ENCODE measurements at regions not wholly inside any gene's neighbourhood (a gene's known extent, or its start where the extent isn't known, plus 50 kb on each side); places are given as distances from the start of the nearest gene placed in this dataset.

DNA sequence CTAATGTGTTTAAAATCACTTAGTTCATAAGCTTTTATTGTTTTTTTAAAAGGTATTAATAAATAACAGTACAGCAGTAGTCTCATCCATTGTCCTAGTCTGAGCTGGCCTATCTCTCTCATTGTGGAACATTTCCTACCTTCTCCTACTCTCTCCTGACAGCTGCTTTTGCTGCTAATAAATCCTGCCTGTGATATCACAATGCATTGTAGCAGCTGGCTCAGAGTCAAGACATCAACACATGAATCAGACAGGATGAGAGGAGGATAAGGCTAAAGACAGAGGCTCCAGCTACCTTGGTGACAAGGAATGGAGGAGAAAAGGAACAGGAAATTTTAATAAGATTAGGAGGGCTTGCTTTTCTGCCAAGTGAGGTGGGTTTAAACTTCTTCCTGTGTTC lies 626.1 kb downstream of the HS3ST4 start:
- no peaks in the 10 kb centered on the region for H3K27me3 Mint-ChIP-seq (ENCODE audit: low read depth)
- intact Hi-C loops (cut with micrococcal nuclease) = no loop called here

DNA sequence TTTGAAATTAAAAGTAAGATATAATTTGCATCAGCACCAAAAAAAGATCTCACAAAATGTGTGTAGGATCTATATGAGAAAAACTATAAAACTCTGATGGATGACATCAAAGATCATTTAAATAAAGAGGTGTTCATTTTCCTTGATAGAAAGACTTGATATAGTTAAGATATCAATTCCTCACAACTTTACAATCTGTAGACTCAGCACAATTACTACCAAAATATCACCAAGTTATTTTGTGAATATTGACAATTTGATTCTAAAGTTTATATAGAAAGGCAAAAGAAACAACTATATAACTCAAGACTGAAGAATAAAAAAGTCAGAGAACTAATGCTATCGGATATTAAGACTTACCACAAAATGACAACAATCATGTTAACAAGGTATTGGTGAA lies 638.9 kb downstream of the HS3ST4 start:
- H3K9me3 Mint-ChIP-seq = no peaks in the 10 kb centered on the region
- intact Hi-C loops (cut with micrococcal nuclease) = no loop called here
- no peaks in the 10 kb centered on the region for H3K4me1 Mint-ChIP-seq (ENCODE audit: low read depth)
- DNase-seq (ENCODE audit: low spot score) = no peak
- no peaks in the 10 kb centered on the region for H3K36me3 Mint-ChIP-seq (ENCODE audit: low read depth)
- H3K4me3 Mint-ChIP-seq (ENCODE audit: low read depth) = no peak overlapping the region
- no peak overlapping the region for H3K27ac Mint-ChIP-seq
- H3K27me3 Mint-ChIP-seq (ENCODE audit: low read depth) = no peaks in the 10 kb centered on the region

More for the DNA sequence above, 626.1 kb downstream of the HS3ST4 start:
- H3K36me3 Mint-ChIP-seq (ENCODE audit: low read depth) = no peaks in the 10 kb centered on the region
- H3K9me3 Mint-ChIP-seq = no peaks in the 10 kb centered on the region
- H3K4me3 Mint-ChIP-seq (ENCODE audit: low read depth) = no peak overlapping the region
- no peak for DNase-seq (ENCODE audit: low spot score)
- H3K4me1 Mint-ChIP-seq (ENCODE audit: low read depth) = no peaks in the 10 kb centered on the region
- no peak overlapping the region for H3K27ac Mint-ChIP-seq

DNA sequence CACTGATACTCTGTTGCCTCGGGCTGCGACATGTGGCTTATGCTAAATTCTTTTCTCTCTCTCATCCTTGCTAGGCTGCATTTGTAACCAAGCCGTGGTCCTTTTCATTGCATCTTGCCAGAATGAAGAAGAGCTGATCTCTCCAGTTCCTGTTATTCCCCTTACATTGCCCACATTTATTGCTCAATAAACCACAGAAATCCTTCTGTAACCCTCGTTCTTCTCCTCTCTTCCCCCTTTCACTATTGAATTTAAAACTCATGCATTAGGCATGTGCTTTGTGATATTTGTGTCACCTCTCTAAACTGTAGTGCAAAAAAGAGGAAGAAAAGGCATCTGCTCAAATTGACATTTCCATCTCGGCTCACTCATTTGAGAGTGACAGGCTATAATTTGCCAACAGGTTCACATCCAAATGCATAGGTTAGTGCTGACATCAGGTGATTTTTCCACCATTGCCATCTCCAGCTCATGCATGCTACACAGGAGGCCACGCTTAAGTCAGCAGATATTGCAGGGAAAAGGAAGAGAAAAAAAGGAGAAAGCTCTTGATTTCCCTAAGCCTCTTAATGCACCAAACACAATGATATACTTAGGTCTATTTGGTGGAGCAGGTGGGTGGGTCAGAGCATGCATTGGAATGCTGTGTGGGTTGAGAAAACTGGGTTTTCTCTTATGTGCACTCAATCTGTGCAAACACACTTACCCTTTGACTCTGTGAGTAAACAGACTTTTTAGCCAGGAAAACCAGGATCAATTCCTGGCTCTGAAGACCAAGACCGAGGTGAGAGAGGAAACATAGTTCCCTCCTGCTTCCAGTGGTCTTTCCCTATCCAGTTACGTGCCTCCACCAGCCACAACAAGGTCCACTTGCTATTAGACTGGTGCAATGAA lies 642.7 kb downstream of the HS3ST4 start:
- intact Hi-C loops (cut with micrococcal nuclease) = no loop called here
- no peaks in the 10 kb centered on the region for H3K27me3 Mint-ChIP-seq (ENCODE audit: low read depth)
- DNase-seq (ENCODE audit: low spot score) = no peak
- no peak overlapping the region for H3K4me3 Mint-ChIP-seq (ENCODE audit: low read depth)
- no peak overlapping the region for H3K27ac Mint-ChIP-seq
- H3K4me1 Mint-ChIP-seq (ENCODE audit: low read depth) = no peaks in the 10 kb centered on the region
- H3K36me3 Mint-ChIP-seq (ENCODE audit: low read depth) = no peaks in the 10 kb centered on the region
- no peaks in the 10 kb centered on the region for H3K9me3 Mint-ChIP-seq

DNA sequence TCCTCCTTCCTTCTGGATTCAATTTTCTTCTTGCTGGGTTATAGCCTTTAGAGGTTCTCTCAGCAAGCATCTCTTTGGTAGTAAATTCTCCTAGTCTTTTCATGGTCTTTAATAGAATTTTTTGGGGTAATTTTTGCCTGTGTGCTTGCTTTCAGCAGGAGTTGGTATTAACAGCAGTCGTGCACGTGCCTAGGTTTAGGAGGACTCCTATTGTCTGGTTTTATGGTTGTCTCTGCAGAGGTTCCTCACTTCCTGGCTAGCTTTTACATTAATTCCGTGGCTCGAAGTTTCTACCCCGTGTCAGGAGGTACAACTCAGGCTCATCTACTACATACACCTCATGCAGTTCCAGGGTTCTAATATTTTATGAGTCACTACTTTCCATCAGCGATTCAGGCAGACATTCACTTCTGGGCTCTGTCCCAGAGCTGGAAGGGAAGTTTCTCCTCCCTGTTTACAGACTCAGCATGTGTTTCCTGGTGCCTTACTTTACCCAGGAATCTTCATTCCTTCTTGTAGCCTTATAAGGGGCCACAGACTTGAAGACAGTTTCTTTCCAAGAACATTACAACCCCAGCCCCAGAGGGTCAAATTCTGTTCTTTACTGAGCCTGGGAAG lies 643.6 kb downstream of the HS3ST4 start:
- Mint-ChIP-seq H3K4me3 (ENCODE audit: low read depth) (no peak overlapping the region), H3K4me1 (ENCODE audit: low read depth) (no peaks in the 10 kb centered on the region), H3K36me3 (ENCODE audit: low read depth) (no peaks in the 10 kb centered on the region), H3K27me3 (ENCODE audit: low read depth) (no peaks in the 10 kb centered on the region), H3K9me3 (no peaks in the 10 kb centered on the region), H3K27ac (no peak overlapping the region)
- DNase-seq (ENCODE audit: low spot score) = no peak
- intact Hi-C loops (cut with micrococcal nuclease) = no loop called here

DNA sequence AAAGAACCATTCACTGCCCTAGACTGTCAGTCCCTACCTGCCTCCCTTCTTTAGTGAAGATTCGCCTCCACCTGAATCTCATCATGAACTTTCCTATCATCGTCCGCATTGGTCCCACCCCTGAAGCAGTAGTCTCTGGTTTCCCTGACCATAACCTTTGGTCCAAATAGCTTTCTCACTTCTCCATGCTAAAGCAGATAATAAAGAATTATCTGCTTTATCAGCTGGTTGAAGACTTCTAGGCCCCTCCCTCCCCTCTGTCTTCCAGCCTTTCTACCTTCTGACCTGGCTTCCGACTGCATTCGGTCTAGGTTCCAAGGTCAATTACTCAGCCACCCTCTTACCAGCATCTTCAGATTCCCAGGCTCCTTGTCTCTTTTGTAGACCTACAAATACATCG lies 650.9 kb downstream of the HS3ST4 start:
- no peaks in the 10 kb centered on the region for H3K36me3 Mint-ChIP-seq (ENCODE audit: low read depth)

DNA sequence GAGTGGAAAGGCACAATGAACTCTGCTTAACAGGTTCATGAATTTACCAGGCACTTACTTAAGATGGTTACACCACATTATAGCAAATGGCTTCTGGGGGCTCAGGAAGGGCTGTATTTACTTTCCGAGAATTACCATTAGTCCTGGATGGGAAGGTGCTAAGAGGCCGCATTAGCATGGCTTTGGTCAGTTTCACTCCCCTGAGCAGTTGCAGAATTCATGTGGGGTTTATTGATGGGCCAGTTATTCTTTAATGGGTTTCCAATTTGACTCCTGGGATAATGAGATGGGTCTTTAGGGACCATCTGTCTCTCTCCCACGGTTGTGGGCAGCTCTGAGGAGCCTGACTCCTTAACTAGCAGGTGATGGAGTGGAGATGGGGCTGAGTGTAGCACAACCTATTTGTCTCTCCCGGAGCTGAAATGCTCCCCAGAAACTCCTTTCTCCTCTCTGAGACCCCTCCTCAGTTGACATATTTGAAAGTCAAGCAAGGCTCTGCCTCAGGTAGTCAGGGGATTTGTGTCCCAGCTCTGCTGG lies 652.5 kb downstream of the HS3ST4 start:
- Mint-ChIP-seq H3K4me1 (ENCODE audit: low read depth) (no peaks in the 10 kb centered on the region), H3K4me3 (ENCODE audit: low read depth) (no peak overlapping the region), H3K27me3 (ENCODE audit: low read depth) (no peaks in the 10 kb centered on the region), H3K27ac (no peak overlapping the region), H3K36me3 (ENCODE audit: low read depth) (no peaks in the 10 kb centered on the region), H3K9me3 (no peaks in the 10 kb centered on the region)
- no peak for DNase-seq (ENCODE audit: low spot score)
- intact Hi-C loops (cut with micrococcal nuclease) = no loop called here

More for the DNA sequence above, 650.9 kb downstream of the HS3ST4 start:
- Mint-ChIP-seq H3K9me3 (no peaks in the 10 kb centered on the region), H3K27ac (no peak overlapping the region), H3K4me3 (ENCODE audit: low read depth) (no peak overlapping the region), H3K4me1 (ENCODE audit: low read depth) (no peaks in the 10 kb centered on the region), H3K27me3 (ENCODE audit: low read depth) (no peaks in the 10 kb centered on the region)
- intact Hi-C loops (cut with micrococcal nuclease) = no loop called here
- DNase-seq (ENCODE audit: low spot score) = no peak

DNA sequence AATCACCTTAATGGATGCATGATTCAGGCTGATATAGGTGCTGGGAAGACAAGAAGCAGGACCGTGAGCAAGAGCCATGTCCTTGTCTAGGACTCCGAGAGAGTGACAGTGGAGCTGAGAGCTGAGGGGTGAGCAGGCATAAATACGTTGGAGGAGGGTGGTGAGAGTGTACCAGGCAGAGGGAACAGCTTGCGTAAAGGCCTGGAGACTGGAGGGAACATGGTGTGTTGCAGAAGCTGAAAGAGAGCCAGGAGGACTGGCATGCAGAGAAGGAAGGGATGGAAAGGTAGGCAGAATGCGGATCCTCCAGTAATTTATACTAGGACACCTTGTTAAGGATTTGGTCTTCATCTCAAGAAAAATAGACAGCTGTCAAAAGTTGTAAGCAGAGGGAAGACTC lies 653.2 kb downstream of the HS3ST4 start:
- Mint-ChIP-seq H3K36me3 (ENCODE audit: low read depth) (no peaks in the 10 kb centered on the region), H3K27me3 (ENCODE audit: low read depth) (no peaks in the 10 kb centered on the region), H3K4me3 (ENCODE audit: low read depth) (no peak overlapping the region), H3K27ac (no peak overlapping the region), H3K4me1 (ENCODE audit: low read depth) (no peaks in the 10 kb centered on the region), H3K9me3 (no peaks in the 10 kb centered on the region)
- no peak for DNase-seq (ENCODE audit: low spot score)
- intact Hi-C loops (cut with micrococcal nuclease) = no loop called here

DNA sequence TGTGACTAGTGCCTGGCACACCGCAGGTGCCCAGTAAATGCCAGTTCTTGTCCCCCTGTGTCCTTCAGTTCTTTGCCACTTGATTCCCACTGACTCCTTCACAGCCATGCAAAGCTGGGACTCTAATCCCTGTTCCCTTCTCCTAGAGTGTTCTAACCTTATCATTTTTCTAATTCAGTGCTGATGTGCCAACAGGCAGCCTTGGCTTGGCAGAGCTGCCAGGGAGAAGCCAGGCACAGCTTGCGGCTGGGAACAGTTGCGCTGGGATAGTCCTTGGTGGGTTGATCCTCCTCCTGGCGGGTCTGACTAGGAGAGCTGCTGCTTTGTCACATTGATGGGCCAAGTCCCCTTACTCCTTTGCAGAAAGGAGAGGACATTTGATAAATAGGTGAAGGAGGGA lies 654.2 kb downstream of the HS3ST4 start:
- Mint-ChIP-seq H3K36me3 (ENCODE audit: low read depth) (no peaks in the 10 kb centered on the region), H3K4me1 (ENCODE audit: low read depth) (no peaks in the 10 kb centered on the region), H3K27ac (no peak overlapping the region), H3K4me3 (ENCODE audit: low read depth) (no peak overlapping the region), H3K9me3 (no peaks in the 10 kb centered on the region), H3K27me3 (ENCODE audit: low read depth) (no peaks in the 10 kb centered on the region)
- intact Hi-C loops (cut with micrococcal nuclease) = no loop called here
- DNase-seq (ENCODE audit: low spot score) = no peak

DNA sequence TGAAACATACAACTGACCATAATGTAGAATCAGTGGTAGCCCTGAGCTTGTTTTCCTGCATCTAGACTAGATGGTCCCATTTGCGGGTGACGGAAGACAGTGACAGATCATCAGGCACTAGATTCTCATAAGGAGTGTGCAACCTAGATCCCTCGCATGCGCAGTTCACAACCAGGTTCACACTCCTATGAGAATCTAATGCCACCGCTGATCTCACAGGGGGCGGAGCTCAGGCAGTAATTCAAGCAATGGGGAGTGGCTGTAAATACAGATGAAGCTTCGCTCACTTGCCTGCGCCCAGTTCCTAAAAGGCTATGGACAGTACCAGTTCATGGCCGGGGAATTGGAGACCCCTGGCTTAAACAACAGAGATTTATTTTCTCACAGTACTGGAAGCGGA lies 656.3 kb downstream of the HS3ST4 start:
- intact Hi-C loops (cut with micrococcal nuclease) = no loop called here
- Mint-ChIP-seq H3K4me1 (ENCODE audit: low read depth) (no peaks in the 10 kb centered on the region), H3K36me3 (ENCODE audit: low read depth) (no peaks in the 10 kb centered on the region), H3K27ac (no peak overlapping the region), H3K9me3 (no peaks in the 10 kb centered on the region), H3K27me3 (ENCODE audit: low read depth) (no peaks in the 10 kb centered on the region), H3K4me3 (ENCODE audit: low read depth) (no peak overlapping the region)
- DNase-seq (ENCODE audit: low spot score) = no peak

DNA sequence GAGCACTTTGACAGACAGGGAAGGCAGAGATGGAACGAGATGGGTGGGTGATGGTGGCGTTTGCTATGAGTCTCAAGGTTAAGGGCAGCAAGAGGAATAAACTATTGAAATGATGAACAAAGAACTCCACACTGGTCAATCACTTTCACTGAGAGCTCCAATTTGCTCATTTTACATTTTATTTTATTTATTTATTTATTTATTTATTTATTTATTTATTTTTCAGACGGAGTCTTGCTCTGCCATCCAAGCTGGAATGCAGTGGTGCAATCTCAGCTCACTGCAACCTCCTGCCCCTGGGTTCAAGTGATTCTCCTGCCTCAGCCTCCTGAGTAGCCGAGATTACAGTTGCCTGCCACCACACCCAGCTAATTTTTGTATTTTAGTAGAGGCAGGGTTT lies 669.1 kb downstream of the HS3ST4 start:
- H3K27ac Mint-ChIP-seq = no peak overlapping the region
- no peaks in the 10 kb centered on the region for H3K36me3 Mint-ChIP-seq (ENCODE audit: low read depth)
- H3K9me3 Mint-ChIP-seq = peaks cover 4% of the 10 kb centered on the region
- DNase-seq (ENCODE audit: low spot score) = no peak
- no peak overlapping the region for H3K4me3 Mint-ChIP-seq (ENCODE audit: low read depth)
- H3K27me3 Mint-ChIP-seq (ENCODE audit: low read depth) = no peaks in the 10 kb centered on the region
- intact Hi-C loops (cut with micrococcal nuclease) = no loop called here
- no peaks in the 10 kb centered on the region for H3K4me1 Mint-ChIP-seq (ENCODE audit: low read depth)

DNA sequence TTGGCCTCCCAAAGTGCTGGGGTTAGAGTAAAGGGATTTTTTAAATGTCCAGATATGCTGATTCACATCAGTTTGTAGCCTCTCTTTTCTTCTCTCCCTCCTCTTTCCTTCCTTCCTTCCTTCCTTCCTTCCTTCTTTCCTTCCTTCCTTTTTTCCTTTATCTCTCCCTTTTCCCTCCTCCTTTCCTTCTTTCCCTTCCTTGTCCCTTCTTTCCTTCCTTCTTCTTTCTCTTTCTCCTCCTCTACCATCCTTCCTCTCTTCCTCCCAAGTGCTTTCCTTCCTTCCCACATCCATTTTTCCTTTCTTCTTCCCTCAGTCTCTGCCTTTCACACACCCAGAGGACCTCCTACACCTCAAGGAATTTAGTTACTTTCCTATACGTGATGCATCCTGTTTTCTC lies 671.8 kb downstream of the HS3ST4 start:
- Mint-ChIP-seq H3K36me3 (ENCODE audit: low read depth) (no peaks in the 10 kb centered on the region), H3K27ac (no peak overlapping the region), H3K27me3 (ENCODE audit: low read depth) (no peaks in the 10 kb centered on the region)

DNA sequence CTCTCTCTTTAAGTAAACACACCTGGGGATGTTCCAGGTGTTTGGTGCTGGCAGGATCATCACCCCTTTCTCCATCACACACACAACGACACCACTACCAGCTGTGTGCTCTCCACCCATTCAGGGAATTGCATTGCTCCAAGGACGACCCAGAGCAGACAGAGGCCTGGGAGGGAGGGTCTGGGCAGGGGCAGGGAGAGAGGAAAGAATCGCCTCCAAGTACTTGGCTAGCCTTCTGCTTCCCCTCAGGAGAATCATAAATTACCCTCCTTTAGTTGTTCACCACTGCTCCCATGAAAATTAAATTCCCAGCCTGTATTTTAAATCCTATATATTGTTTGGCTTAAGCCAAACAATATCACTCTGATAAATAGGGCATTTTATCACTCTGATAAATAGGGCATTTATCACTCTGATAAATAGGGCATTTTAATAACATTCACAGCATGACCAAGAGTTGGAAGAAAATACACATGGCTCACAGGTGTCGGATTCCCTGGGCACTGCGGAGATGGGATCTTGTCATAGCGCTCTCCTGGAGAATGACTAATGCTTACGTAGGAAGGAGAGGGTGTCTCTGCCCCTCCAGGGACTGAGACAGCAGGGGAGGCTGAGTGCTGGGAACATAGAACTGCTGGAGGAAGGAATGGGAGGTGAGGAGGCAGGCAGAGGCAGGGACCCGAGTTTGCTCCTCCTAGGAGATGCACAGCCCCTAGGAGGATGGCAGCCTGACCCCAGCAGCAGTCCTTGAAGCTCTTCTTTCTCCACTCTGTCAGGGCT lies 673.6 kb downstream of the HS3ST4 start:
- Mint-ChIP-seq H3K4me1 (ENCODE audit: low read depth) (no peaks in the 10 kb centered on the region), H3K36me3 (ENCODE audit: low read depth) (no peaks in the 10 kb centered on the region), H3K27me3 (ENCODE audit: low read depth) (no peaks in the 10 kb centered on the region), H3K4me3 (ENCODE audit: low read depth) (no peak overlapping the region), H3K27ac (no peak overlapping the region), H3K9me3 (no peaks in the 10 kb centered on the region)
- intact Hi-C loops (cut with micrococcal nuclease) = no loop called here
- no peak for DNase-seq (ENCODE audit: low spot score)

More for the DNA sequence above, 671.8 kb downstream of the HS3ST4 start:
- no peaks in the 10 kb centered on the region for H3K4me1 Mint-ChIP-seq (ENCODE audit: low read depth)
- intact Hi-C loops (cut with micrococcal nuclease) = no loop called here
- DNase-seq (ENCODE audit: low spot score) = no peak
- no peak overlapping the region for H3K4me3 Mint-ChIP-seq (ENCODE audit: low read depth)
- no peaks in the 10 kb centered on the region for H3K9me3 Mint-ChIP-seq
